Activated T-helper 2 cell treated with anti-CD3 and anti-CD28 coated beads, Interferon-gamma antibody, Interleukin-2, Interleukin-4, amounts not matched to agents 10 μg/mL and 5 μg/mL and 100 μg/mL, durations not matched to agents 14 hours and 24 hours and 36 hours (primary cell): ENCODE measurements at regions not wholly inside any gene's neighbourhood (a gene's known extent, or its start where the extent isn't known, plus 50 kb on each side); places are given as distances from the start of the nearest gene placed in this dataset.

Source experiments
- DNase-seq: peaks from one replicate; pipeline ENCODE4 v3.0.0; 2021; ENCODE audit warnings: low spot score
- H3K27ac Mint-ChIP-seq: one replicate; pipeline ENCODE4 v1.8.0; 2021; ENCODE audit warnings: mixed read lengths
- H3K27me3 Mint-ChIP-seq: one replicate; pipeline ENCODE4 v1.8.0; 2021; ENCODE audit warnings: low read depth, mixed read lengths
- H3K36me3 Mint-ChIP-seq: one replicate; pipeline ENCODE4 v1.8.0; 2021; ENCODE audit warnings: low read depth, mixed read lengths
- H3K4me1 Mint-ChIP-seq: one replicate; pipeline ENCODE4 v1.8.0; 2021; ENCODE audit warnings: low read depth, mixed read lengths
- H3K4me3 Mint-ChIP-seq: one replicate; pipeline ENCODE4 v1.8.0; 2021; ENCODE audit warnings: low read depth, mild to moderate bottlenecking, moderate library complexity, mixed read lengths
- H3K9me3 Mint-ChIP-seq: one replicate; pipeline ENCODE4 v1.8.0; 2021; ENCODE audit warnings: mixed read lengths
- intact Hi-C: fragments of 100-400 bp; cut with micrococcal nuclease; formaldehyde crosslinking; loops from one replicate; pipeline ENCODE4 v1.15.1; 2023

DNA sequence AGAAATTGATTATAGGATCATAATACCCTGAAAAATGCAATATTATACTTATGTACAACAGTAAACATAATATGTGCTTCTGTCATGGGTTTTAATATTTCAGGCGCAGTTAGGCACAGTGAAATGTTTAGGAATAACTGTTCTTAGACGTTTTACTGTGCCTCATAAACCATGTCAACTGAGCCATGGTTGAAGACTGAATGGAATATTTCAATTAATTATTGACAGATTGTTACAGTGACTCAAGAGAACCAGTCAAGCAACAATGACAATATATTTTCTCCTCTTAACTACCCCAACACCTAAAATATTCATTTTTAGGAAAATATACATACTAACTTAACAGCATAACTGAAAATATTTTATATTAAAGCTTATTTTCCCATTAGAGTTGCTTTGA is 852.7 kb upstream of the FRG1 start:
- no peaks in the 10 kb centered on the region for H3K4me1 Mint-ChIP-seq
- no peaks in the 10 kb centered on the region for H3K36me3 Mint-ChIP-seq
- no peak for DNase-seq
- H3K27me3 Mint-ChIP-seq = no peaks in the 10 kb centered on the region
- H3K27ac Mint-ChIP-seq = no peak overlapping the region
- no peak overlapping the region for H3K4me3 Mint-ChIP-seq
- peaks cover 13% of the 10 kb centered on the region for H3K9me3 Mint-ChIP-seq
- intact Hi-C loops = no loop called here

DNA sequence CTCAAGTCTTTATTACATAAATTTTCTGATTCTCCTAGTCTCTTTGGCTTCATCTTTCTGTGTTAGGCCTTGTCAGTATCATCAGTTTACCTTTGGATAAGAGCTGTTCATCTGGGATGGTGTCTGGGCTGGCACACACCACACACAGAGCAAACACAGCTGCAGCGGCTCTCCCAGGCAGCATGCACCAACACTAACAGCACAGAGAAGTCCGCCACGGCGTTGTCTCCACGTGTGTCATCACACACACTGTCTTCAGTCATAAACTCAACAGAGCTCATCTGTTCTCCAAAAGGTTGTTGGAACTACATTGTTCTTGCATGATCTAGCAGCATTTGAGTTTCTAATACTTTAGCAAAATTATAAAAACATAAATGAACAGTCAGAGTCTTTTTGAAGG is 851.9 kb upstream of the FRG1 start:
- no peak for DNase-seq
- H3K4me1 Mint-ChIP-seq = no peaks in the 10 kb centered on the region
- peaks cover 13% of the 10 kb centered on the region for H3K9me3 Mint-ChIP-seq
- H3K27ac Mint-ChIP-seq = no peak overlapping the region
- no peaks in the 10 kb centered on the region for H3K36me3 Mint-ChIP-seq
- no peak overlapping the region for H3K4me3 Mint-ChIP-seq
- intact Hi-C loops = no loop called here
- H3K27me3 Mint-ChIP-seq = no peaks in the 10 kb centered on the region

DNA sequence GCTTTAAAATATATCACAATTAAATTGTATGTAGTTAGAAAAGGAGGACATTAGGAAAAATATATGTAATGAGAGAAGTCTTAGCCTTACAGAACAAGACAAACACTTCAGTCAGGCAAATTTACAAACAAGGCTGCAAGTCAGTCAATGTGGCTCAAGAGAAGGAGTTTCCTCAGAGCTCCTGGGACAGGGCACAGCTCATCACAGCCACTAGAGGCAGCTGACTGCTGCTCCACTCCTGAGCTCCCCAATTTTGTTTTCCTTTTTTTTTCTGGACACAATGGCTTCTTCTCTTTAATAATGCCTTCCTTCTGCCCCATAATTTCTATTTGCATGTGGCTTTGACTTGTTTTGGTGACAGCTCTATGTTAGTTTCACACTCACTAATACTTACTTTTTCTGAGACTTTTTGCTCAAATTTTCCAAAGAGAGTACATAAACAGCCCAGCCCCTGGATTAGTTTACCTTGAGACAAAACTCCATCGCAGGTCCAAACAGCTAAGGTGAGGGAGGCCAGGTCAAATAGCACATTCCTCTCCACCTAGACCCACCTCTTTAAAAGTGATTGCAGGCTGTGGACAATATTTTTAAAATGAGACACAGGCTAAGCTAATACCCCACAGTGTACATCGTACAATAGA is 850.4 kb upstream of the FRG1 start:
- no peak overlapping the region for H3K4me3 Mint-ChIP-seq
- DNase-seq = no peak
- H3K27ac Mint-ChIP-seq = no peak overlapping the region
- H3K27me3 Mint-ChIP-seq = no peaks in the 10 kb centered on the region
- intact Hi-C loops = no loop called here
- H3K9me3 Mint-ChIP-seq = peaks cover 15% of the 10 kb centered on the region
- no peaks in the 10 kb centered on the region for H3K36me3 Mint-ChIP-seq
- H3K4me1 Mint-ChIP-seq = no peaks in the 10 kb centered on the region

DNA sequence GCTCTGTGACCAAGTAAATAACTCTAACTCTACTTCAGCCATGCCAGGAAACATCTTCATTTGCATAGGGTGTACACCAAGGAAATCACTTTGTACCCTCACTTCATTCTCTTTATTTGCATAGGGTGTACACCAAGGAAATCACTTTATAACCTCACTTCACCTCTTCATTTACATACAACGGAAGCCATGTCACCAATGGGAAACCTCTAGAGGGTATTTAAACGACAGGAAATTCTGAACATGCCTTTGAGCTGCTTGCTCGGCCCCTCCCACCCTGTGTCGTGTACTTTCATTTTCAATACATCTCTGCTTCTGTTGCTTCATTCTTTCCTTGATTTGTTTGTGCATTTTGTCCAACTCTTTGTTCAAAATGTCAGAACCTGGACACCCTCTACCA is 848.1 kb upstream of the FRG1 start:
- no peak overlapping the region for H3K4me3 Mint-ChIP-seq
- intact Hi-C loops = no loop called here
- H3K9me3 Mint-ChIP-seq = peaks cover 24% of the 10 kb centered on the region
- DNase-seq = no peak
- H3K36me3 Mint-ChIP-seq = no peaks in the 10 kb centered on the region
- no peaks in the 10 kb centered on the region for H3K27me3 Mint-ChIP-seq
- no peaks in the 10 kb centered on the region for H3K4me1 Mint-ChIP-seq
- no peak overlapping the region for H3K27ac Mint-ChIP-seq

DNA sequence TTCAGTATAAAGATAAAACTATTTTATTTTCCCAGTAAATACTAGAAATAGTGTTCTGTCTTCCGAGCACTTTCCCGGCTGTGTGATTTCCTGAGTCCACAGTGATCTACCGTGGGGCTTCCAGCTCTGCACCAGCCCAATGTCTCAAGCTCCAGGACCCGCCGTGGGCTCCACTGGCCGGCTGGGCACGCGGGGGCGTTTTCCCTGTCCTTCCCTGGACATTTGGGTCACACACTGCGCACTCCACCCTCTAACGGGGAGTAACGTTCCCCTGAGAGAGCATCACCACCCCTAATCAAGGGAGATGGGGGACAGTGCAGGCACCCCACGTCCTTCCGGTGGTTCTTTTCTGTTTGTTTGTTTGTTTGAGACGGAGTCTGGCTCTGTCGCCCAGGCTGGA is 844.6 kb upstream of the FRG1 start:
- intact Hi-C loops = no loop called here
- no peak overlapping the region for H3K4me3 Mint-ChIP-seq
- H3K4me1 Mint-ChIP-seq = no peaks in the 10 kb centered on the region
- H3K9me3 Mint-ChIP-seq = peaks cover 19% of the 10 kb centered on the region
- DNase-seq = no peak
- no peaks in the 10 kb centered on the region for H3K36me3 Mint-ChIP-seq
- H3K27ac Mint-ChIP-seq = no peak overlapping the region
- no peaks in the 10 kb centered on the region for H3K27me3 Mint-ChIP-seq

DNA sequence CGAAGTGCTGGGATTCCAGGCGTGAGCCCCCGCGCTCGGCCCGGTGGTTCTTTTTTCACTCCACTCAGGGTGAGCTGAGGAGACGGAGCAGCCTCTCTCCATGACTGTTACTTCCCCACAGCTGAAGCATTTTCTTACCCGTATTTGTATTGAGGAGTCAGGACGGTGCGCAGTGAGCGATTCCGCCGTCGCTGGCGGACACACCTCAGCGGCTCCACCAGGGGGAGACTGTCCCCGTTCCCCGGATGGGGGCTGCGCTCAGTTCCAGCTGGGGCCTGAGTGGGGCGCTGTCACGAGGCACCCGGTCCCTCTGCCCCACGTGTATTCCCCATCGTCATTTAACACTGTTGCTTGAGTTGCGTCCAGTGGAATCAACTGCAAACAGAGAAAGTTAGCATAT is 844.0 kb upstream of the FRG1 start:
- peaks cover 19% of the 10 kb centered on the region for H3K9me3 Mint-ChIP-seq
- H3K27me3 Mint-ChIP-seq = no peaks in the 10 kb centered on the region
- no peaks in the 10 kb centered on the region for H3K36me3 Mint-ChIP-seq
- intact Hi-C loops = no loop called here
- no peak overlapping the region for H3K27ac Mint-ChIP-seq
- no peak for DNase-seq
- H3K4me1 Mint-ChIP-seq = no peaks in the 10 kb centered on the region
- no peak overlapping the region for H3K4me3 Mint-ChIP-seq

DNA sequence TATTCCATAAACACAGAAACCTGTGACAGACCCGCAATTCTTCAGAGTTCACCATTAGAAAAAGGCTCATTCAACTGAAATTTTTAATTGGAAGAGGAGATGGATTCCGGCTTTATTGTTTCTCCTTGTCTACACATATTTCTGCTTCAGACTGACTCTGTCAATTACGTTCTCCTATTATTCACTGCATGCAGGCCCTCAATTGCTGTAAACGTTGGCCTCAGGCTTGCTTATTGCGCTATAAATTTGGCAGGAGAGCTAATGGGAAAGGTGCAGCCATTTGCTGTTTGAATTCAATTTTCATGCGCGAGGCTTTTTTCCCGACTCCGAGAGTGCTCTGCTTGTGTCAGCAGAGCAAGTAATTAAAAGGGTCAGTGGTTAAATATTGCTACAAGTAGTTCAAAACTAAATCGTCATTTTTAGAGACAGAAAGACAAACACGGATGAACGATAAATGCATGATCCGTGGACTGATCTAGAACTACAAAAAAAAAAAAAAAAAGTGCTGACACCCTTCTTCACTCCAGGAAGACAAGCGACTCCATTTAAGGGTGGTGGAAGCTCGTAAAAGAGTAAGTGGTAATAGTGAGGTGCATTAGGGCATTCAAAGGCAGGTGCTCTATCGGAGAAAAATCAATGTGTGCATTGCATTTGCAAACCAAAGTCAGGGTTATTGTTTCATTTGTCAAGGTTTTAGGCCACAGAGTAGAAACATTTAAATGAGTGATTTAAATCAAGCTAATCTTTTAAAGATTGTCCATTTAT is 841.6 kb upstream of the FRG1 start:
- intact Hi-C loops = no loop called here
- H3K27ac Mint-ChIP-seq = no peak overlapping the region
- H3K4me1 Mint-ChIP-seq = no peaks in the 10 kb centered on the region
- H3K9me3 Mint-ChIP-seq = peaks cover 14% of the 10 kb centered on the region
- no peaks in the 10 kb centered on the region for H3K36me3 Mint-ChIP-seq
- no peaks in the 10 kb centered on the region for H3K27me3 Mint-ChIP-seq
- DNase-seq = no peak
- no peak overlapping the region for H3K4me3 Mint-ChIP-seq

DNA sequence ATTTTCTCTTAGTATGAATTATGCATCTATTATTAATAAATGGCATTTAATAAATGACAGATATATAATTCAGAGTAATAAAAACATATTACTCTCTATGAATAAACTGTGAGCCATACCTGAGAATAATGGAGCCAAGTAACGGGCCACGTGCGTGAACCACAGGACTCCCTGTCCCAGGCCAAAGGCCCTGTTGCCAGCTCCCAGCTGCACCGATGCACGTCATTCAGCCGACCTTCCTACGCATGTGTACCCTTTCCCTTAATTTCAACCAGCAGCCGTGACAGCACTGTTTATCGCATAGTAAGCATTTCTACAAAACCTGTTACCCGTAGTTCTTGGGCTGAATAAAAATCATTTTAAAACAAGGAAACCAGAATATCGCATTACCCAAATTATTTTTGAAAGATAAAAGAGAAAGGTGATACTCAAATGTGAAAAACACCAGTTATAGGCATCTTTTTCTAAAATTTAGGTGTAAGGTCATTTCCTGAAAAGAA is 827.2 kb upstream of the FRG1 start:
- no peak for DNase-seq
- H3K27ac Mint-ChIP-seq = no peak overlapping the region
- H3K9me3 Mint-ChIP-seq = peaks cover 29% of the 10 kb centered on the region
- H3K4me1 Mint-ChIP-seq = no peaks in the 10 kb centered on the region
- no peaks in the 10 kb centered on the region for H3K36me3 Mint-ChIP-seq
- intact Hi-C loops = no loop called here
- no peak overlapping the region for H3K4me3 Mint-ChIP-seq
- no peaks in the 10 kb centered on the region for H3K27me3 Mint-ChIP-seq

DNA sequence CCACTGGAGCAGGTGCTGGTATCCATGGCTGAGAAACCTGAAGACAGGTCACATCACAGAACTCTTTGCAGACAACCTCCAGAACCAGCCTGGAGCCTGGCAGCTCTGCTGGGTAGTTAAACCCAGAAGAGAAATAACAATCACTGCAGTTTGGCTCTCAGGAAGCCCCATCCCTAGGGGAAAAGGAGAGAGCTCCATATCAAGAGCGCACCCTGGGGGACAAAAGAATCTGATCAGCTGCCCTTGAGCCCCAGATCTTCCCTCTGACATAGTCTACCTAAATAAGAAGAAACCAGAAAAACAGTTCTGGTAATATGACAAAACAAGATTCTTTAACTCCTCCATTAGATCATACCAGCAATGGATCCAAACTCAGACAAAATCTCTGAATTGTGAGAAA is 823.2 kb upstream of the FRG1 start:
- Mint-ChIP-seq H3K4me1 (no peaks in the 10 kb centered on the region), H3K9me3 (peaks cover 47% of the 10 kb centered on the region), H3K36me3 (no peaks in the 10 kb centered on the region), H3K4me3 (no peak overlapping the region), H3K27me3 (no peaks in the 10 kb centered on the region), H3K27ac (no peak overlapping the region)
- no peak for DNase-seq
- intact Hi-C loops = no loop called here

DNA sequence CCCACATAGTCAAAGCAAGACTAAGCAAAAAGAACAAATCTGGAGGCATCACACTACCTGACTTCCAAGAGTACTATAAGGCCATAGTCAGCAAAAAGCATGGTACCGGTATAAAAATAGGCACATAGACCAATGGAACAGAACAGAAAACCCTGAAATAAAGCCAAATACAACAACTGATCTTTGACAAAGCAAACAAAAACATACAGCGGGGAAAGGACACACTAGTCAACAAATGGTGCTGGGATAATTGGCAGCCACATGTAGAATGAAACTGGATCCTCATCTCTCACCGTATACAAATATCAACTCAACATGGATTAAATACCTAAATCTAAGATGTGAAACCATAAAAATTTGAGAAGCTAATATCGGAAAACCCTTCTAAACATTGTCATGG is 819.3 kb upstream of the FRG1 start:
- intact Hi-C loops = no loop called here

DNA sequence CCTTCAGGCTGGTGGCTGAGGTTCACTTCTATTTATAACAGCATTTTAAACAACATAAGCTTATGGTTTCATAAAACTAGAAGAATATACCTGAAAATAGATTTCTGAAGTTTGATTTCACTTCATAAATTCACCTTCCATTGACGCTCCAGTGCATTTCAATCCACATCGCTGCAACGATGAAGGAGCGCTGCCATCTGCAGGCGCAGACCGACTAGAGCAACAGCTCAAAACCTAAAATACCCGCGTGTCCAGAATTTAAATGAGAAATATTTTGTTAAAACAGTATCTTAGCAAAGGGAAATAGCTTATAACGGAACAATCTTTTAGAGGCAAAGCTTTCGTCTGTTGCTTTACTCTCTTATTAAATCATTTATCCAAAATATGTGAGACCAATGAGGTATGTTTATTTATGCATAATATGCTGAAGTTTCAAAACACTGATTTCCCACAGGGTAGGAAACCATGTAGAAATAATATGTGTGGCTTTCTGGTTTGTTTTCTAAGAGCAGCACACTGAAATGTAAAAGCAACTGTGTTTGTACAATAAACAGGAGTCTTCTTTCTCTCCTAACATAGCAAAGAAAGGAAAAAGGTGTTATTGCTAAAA is 816.4 kb upstream of the FRG1 start:
- H3K4me3 Mint-ChIP-seq = no peak overlapping the region
- H3K27ac Mint-ChIP-seq = no peak overlapping the region
- H3K27me3 Mint-ChIP-seq = no peaks in the 10 kb centered on the region
- no peaks in the 10 kb centered on the region for H3K4me1 Mint-ChIP-seq
- no peak for DNase-seq
- H3K36me3 Mint-ChIP-seq = no peaks in the 10 kb centered on the region
- intact Hi-C loops = no loop called here
- H3K9me3 Mint-ChIP-seq = peaks cover 42% of the 10 kb centered on the region

More for the DNA sequence above, 819.3 kb upstream of the FRG1 start:
- H3K27ac Mint-ChIP-seq = no peak overlapping the region
- no peaks in the 10 kb centered on the region for H3K4me1 Mint-ChIP-seq
- H3K9me3 Mint-ChIP-seq = peaks cover 51% of the 10 kb centered on the region
- DNase-seq = no peak
- H3K4me3 Mint-ChIP-seq = no peak overlapping the region
- H3K27me3 Mint-ChIP-seq = no peaks in the 10 kb centered on the region
- H3K36me3 Mint-ChIP-seq = no peaks in the 10 kb centered on the region

DNA sequence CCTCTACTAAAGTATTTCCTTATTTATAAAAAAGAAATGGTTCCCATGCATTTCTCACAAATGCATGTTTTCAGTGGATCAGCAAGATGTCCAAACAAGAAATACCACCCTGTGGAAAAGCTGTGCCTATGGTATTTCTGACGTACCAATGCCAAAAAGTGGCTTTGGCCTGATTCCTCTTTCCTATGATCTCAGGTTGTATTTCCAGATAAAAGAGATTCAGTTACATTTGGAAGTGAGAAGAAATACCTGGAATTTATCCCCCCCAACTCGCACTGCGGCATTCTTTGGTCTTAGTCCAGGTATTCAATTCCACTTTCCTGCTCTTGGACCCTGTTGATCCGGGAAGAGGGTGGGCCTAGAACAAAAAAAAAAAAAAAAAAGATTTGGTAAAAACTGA is 815.9 kb upstream of the FRG1 start:
- Mint-ChIP-seq H3K9me3 (peaks cover 37% of the 10 kb centered on the region), H3K36me3 (no peaks in the 10 kb centered on the region), H3K27ac (no peak overlapping the region), H3K4me1 (no peaks in the 10 kb centered on the region), H3K4me3 (no peak overlapping the region), H3K27me3 (no peaks in the 10 kb centered on the region)
- DNase-seq = no peak
- intact Hi-C loops = no loop called here

DNA sequence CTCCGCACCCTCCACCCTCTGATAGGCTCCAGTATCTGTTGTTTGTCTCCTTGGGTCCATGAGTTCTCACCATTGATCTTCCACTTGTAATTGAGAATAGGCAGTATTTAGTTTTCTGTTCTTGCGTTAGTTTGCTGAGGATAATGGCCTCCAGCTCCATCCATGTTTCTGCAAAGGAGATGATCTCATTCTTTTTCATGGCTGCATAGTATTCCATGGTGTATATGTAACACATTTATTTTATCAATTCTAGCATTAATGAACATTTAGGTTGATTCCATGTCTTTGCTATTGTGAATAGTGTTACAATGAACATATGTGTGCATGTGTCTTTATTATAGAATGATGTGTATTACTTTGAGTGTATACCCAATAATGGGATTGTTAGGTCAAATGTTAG is 814.6 kb upstream of the FRG1 start:
- no peaks in the 10 kb centered on the region for H3K27me3 Mint-ChIP-seq

More for the DNA sequence above, 814.6 kb upstream of the FRG1 start:
- no peaks in the 10 kb centered on the region for H3K4me1 Mint-ChIP-seq
- intact Hi-C loops = no loop called here
- H3K4me3 Mint-ChIP-seq = no peak overlapping the region
- H3K9me3 Mint-ChIP-seq = peaks cover 41% of the 10 kb centered on the region
- H3K27ac Mint-ChIP-seq = no peak overlapping the region
- no peak for DNase-seq
- H3K36me3 Mint-ChIP-seq = no peaks in the 10 kb centered on the region
